Stimulated activated naive CD8-positive, alpha-beta T cell treated with anti-CD3 and anti-CD28 coated beads, Interleukin-15, Interleukin-2, amounts not matched to agents 100 U/mL and 50 U/mL, for 24 hours (primary cell): ENCODE measurements at regions not wholly inside any gene's neighbourhood (a gene's known extent, or its start where the extent isn't known, plus 50 kb on each side); places are given as distances from the start of the nearest gene placed in this dataset.
"Not testable (repeated sequence)": the region's sequence is repeated elsewhere in the genome, so short reads cannot be mapped to it uniquely, and the experiment has no call there.

Experiments
- ATAC-seq: fragments of 150-1000 bp; cut with Tn5 transposase; one replicate; pipeline ENCODE4 v1.10.0; 2021
- DNase-seq: peaks from one replicate; pipeline ENCODE4 v3.0.0; 2021

DNA sequence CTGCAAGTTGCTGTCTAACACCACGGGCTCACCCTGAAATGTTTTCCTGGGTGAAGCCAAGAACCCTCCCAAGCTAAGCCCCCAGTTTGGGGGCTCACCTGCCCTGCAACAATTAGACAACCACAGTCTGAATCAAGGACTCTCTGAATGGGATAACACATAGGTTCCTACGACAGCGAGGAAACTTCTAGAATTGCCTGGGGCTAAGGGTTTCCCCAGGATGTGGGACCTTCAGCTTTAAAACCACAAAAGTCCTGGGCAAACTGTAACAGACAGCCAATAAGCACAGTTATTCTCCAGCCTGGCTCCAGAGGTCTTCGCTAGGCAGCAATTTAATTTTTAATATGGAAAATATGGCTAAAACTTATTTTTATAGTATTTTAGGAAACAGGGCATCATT, 162.6 kb downstream of the PRKX start:
- DNase-seq (no peak), ATAC-seq (no peak)

DNA sequence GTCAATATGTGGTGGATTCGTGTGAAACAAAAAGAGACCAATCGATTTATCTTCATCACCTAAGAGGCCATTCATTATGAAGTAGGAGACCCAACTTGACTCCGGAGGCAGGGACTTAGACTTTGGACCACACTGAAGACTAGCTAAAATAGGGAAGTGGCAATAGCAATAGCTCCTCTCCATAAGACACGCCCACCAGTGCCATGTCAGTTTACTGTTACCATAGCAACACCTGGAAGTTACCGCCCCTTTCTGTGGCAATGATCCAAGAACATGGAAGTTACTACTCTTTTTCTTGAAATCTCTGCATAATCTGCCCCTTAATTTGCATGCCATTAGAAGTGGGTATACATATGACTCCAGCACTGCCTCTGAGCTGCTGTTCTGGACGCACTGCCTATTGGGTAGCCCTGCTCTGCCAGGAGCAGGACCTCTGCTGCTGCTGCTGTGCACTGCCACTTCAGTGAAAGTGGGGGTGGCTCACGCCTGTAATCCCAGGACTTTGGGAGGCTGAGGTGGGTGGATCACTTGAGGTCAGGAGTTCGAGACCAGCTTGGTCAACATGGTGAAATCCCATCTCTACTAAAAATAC, 163.2 kb downstream of the PRKX start:
- DNase-seq (no peak), ATAC-seq (no peak)

DNA sequence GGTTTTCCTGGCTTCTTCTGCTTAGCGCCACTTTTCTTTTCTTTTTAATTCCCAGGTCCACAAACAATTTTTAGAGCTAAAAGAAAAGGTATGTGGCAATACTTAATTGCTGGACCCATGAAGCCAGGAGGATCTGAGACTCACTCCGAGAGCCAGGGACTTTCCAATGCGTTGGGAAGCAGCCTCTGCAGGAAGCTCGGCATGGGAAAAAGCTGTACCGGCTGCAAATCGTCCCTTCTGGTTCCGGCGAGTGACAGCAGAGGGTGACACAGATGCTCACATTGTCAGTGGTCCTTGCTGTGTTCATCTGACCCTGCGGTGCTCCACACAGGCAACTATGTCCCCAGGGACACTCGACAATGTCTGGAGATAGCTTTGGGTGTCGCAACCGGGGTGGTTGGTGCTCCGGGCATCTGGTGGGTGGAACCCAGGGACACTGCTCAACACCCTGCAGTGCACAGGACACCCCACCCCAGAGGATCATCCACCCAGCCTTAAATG, 164.0 kb downstream of the PRKX start:
- no peak for DNase-seq
- no peak for ATAC-seq

DNA sequence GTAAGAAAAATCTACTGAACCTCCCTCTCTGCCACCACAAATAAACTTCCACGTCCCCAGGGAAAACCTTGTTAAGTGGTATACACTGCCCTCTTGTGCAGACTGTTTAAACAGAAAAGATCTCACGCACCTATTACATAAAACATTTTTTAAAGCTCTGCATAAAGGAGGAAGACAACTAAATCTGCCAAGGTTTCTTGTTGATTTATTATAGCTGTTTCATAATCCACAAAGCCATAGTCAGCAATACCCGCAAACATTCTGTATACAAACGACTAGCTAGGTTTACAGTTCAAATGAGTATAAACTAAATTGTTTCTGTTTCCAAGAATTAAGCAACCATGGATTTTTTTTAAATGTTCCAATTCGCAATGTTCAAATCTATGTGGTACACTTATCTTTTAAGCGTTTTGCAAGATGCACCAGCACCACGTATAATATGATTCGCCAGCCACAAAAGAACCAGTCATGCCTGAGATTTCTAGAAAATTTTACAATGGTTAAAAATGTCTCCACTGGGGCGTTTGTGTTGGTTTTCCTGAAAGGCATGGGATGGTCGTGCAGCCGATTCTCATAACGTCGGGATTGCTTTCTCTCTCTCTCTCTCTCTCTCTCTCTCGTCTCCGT, 164.6 kb downstream of the PRKX start:
- DNase-seq = no peak
- ATAC-seq = no peak

DNA sequence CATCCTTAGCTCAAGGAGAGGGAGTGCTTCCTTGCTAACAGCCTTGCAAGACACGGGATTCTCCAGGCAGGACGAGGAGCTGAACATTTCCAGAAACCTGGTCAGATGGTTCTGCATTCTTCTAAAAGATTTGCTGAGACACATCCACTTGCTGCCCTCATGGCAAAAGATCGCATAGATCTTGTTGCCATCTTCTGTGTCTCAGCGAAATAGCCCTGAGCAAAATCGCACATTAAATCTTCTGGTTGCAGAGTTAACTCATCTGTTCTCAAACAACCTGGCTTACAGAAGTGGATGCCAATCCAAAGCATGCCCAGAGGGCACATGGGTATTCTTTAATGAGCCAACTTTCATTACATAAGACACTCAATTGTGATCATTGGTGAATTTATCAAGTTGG, 167.5 kb downstream of the PRKX start:
- ATAC-seq (no peak), DNase-seq (no peak)

DNA sequence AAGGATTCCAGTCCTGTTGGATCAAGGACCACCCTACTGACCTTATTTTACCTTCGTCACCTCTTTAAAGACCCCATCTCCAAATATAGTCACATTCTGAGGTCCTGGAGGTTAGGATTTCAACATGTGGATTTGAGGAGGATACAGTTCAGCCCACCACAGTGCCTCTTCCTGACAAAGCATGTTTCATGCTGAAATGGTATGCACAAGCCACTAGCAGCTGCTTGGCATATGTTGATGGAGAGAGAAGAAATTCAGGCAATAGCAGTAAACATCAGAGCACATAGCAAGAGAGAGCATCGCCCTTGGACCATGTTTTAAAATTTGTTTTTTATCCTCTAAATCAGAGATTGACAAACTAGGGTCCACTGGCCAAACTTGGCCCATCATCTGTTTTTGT, 172.1 kb downstream of the PRKX start:
- DNase-seq (no peak), ATAC-seq (no peak)

DNA sequence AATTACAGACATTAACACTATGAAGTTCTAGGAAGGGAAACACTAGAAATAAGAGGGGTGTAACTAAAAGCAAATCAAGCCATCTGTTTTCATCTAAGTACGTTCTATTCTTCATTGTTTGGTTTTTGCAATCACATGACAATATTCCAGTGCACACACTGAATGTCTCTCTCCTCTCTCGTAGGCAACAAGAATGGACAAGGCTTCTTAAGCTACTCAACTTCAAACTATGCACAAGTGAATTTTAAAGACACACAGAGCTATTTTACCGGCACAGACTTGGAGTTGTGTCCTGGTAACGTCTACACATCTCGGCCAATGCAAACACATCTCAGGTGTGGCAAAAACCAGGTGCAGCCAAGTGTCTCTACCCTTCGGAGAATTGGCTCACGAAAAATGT, 173.3 kb downstream of the PRKX start:
- DNase-seq (no peak), ATAC-seq (no peak)

DNA sequence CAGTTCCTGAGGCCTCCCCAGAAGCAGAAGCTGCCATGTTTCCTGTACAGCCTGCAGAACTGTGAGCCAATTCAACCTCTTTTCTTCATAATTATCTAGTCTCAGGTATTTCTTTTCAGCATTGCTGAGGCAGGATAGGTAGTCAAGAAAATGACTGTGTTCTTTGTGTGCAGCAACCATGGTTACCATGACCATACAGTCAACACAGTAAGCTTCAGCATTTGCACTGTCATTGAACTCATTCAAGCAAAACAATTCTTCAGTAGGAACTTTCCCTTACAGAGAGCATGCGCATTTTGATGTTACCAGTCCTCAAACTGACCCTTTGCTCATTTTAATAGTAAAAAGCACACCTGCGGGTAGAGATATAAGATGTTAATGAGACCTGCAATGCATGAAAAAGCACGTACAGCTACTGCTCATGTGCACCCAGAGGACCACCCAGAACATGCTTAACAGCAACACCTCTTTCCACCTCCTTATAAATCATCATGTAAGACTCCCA, 180.8 kb downstream of the PRKX start:
- ATAC-seq = no peak

DNA sequence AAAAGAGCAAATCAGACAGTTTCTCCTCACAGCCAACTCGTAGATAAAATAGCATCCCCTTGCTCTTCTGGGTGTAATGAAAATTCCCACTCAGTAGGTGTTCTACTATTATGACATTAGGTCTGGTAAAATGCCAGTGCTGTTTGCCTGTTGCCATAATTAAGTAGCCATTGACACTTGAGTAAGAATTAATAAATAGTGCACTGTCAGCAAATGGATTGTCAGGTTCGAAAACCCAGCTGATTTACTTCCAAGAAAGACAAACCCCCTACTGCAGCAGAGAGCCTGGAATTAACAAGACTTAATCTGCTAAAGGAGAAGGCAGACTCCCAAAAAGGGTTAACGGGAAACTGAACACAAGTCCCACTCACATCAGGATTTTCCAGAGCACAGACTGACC, 182.0 kb downstream of the PRKX start:
- ATAC-seq, DNase-seq: not testable (repeated sequence)

More for the DNA sequence above, 180.8 kb downstream of the PRKX start:
- DNase-seq = no peak

DNA sequence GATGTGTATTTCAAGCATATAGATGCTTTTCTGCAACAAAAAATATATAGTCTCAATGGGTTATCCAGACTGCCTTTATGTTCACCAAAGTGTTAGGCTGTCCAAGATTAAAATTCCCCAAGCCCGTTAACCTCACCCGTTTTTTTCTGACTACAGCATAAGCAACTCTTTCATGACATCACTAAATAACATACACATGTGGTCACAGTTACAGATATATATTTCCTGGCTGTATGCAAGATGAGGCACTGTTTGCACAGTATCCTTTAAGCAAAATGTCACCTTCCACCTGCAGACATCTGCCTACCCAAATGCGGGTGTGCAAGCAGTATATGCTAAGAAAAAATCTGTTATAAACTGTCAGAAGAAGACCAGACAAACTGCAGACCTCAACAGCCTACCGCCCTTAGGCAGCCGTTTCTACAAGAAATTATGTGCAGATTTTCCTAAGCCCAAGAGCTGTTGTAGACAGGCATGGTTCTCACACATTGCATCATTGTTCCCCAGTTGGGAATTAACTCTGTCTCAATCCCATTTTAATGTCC, 183.1 kb upstream of the MXRA5 start:
- DNase-seq (no peak), ATAC-seq (no peak)

DNA sequence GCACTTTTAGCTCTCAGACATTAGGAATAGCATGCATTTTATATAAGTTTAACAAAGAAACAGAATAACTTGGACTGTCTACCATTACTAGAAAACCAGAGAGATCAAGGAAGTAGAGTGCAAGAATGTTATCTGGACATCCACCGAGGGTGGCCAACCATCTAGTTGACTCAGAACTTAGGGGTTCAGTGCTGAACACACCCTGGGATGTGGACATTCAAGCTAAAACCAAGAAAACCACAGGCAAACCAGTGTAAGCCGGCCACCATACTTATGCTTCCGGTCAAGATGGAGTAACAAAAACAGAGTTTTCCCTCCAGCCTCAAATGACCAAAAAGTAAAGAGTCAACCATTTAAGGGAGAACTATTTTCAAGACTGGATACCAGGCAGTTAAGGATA, 181.4 kb upstream of the MXRA5 start:
- no peak for ATAC-seq
- DNase-seq = no peak

DNA sequence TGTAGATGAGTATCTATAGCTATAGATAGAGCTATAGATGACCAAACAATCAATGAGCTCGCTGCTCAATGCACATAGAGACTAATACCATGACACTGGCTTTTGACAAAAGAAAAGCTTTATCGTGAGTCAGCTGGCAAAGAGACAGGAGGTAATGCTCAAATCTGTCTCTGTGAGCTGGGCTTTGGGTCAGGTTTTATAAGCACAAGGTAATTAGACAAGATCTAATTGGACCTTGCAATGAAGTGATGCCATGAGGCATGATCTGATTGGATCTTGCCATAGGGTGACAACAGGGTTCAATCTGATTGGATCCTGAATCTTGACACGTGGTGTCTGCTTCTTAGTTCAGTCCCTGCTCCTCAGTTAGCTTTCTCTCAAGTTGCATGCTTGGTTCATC, 180.7 kb upstream of the MXRA5 start:
- no peak for DNase-seq
- no peak for ATAC-seq

DNA sequence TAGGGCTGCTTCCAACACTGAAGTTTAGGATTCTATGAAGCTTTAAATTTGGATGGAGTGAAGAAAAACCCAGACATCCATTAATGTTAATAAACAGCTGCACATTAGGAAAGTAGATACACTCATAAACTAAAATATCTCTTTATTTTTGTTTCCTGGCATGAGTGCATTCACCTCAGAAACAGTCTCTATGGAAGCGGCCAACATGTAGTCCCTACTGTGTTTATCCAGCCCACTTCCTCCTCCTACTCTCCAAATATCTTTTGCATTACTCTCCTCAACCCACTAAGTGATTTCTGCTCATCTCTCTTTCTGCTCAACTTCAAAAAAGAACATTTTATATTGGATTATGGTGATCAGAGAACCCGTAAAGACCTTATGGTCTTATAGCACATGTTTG, 180.3 kb upstream of the MXRA5 start:
- DNase-seq = no peak
- ATAC-seq = no peak

DNA sequence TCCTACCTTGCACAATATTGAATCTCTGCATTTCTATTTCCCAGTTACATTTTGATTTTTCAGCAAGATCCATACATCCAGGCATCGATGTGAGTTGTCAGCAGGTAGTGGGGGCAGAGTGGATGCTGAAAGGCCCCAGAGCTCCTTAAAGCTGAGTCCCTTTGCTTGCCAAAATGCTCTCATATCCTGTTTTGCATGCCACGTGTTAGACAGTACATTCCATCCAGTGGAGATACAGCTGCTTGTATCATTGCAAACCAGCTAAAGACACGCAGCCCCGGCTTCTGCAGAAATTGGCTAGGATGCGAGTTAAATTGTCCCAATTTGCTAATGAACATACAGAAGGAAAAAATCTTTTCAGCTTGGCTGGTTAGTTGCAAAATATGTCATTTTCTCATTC, 179.6 kb upstream of the MXRA5 start:
- DNase-seq (no peak), ATAC-seq (no peak)

DNA sequence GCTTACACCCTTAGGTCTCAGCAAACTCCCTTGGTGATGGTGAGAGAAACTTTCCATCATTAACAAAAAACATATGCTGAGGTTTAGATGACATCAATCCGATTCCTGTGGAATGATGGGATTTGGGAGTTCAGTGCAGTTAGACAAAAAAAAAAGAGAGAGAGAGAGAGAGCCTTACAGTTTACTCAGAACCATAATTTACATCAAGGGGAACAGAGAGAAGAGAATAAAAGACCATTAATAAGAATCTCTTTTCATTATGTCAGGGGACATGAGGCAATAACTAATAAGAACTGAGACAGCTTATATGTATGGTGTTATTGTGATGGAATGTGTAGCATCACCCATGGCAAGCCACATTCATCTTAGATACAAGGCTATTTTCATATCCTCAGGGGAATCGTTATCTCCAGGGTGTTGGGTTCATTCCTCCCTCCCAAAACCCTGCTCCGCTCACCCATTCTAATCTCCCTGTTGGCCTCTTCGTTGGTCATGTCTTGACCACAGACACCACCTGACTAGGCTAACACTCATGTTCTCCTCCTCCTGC, 175.7 kb upstream of the MXRA5 start:
- DNase-seq = no peak
- ATAC-seq = no peak

DNA sequence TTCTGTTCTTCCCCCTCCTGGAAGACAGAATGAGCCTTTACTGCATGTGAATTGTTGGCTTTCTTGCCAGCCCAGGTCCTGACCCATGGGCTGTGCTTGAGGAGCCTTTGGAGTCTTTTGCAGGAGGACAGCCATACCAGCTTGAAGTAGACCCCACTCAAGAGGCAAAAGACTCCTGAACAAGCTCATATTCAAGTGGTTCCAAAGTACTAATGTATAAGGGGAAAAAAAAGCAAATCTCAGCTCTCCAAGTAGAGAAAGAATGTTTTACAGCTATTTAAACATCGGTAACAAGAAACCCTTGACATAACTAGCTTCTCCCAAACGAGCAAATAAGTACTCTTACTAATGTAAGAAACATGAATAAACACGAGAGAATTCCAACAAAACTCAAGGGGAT, 174.9 kb upstream of the MXRA5 start:
- DNase-seq = no peak
- ATAC-seq = no peak

DNA sequence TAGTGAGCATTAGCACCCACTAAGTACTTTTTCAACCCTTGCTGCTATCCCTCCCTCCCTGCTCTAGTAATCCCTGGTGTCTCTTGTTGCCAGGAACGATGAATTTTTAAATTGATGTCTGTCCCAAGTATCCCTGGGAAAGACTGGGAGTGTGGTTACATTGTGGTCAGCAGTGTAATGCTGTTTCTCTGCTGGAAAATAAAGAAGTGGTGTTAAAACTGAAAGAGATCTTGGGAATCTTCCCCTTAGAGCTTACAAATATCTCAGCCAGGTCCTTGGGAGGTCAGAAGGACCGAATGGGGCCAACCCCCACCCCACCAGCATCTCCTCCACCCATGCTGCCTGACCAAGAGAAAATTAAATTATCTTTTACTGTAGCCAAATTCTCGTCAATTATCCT, 174.5 kb upstream of the MXRA5 start:
- DNase-seq (no peak), ATAC-seq (no peak)

DNA sequence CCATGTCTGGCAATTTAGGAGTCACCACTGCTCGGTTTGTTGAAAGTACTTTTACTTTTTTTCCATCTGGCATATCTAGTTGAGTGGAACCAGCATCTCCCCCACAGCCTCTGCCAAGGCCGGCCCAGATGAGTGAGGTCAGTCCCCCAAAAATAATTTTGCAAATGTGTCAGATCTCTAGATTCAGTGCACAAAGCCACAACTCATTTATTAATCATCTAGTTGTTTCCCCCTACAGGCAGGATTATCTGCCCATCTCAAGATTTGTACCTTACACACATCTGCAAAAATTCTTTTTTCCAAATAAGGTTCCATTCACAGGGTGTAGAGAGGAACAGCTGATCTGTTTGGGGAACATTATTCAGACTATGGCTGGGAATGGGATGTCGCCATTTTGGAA, 174.0 kb upstream of the MXRA5 start:
- no peak for ATAC-seq
- no peak for DNase-seq

DNA sequence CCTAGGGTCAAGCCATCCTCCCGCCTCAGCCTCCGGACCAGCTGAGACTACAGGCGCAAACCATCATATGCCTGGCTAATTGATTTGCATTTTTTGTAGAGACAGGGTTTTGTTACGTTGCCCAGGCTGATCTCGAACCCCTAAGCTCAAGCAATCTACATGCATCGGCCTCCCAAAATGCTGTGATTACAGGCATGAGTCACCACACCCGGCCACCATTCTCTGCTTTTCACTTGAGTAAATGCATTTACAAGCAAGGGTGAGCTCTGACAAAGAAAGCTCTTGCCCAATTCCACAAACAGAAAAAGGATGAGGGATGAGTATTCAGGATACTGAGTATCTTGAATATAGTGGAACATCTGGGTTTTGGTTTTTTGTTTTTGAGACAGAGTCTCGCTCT, 172.9 kb upstream of the MXRA5 start:
- not testable (repeated sequence) for ATAC-seq, DNase-seq

DNA sequence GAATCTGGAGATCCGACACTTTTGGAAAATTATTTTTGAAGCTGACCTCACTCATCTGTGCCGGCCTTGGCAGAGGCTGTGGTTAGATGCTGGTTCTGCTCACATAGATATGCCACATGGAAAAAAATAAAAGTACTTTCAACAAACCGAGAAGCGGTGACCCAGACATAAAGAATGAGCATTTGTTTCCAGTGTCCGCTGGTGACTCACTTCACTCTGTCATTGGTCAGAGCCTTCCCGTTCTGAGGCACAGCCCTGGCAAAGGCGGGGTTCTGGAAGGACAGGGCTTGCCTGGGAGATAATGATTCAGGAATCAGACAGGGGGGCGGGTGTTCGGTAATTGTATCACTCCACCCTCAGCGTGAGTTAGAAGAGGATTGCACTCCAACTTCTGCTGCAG, 172.4 kb upstream of the MXRA5 start:
- ATAC-seq (no peak), DNase-seq (no peak)

DNA sequence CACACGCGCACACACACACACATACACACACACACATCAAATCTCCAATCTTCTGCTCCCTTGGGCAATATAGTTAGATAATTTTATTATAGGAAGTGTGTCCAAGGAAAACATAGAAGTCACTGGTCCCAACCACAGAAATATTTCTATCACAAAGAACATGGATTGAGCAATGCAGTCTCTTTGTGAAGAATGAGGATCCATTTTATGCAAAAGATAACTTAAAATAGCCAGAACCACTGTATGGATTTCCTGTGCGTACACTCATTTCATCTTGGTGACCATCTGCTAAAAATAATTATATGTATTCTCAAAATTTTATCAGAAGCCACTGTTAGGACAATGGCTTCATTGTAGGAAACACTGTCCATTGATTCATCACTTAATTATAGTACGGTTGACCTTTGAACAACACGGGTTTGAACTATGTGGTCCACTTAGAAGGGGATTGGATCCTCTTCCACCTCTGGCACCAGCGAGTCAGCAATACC, 169.6 kb upstream of the MXRA5 start:
- no peak for ATAC-seq
- no peak for DNase-seq

DNA sequence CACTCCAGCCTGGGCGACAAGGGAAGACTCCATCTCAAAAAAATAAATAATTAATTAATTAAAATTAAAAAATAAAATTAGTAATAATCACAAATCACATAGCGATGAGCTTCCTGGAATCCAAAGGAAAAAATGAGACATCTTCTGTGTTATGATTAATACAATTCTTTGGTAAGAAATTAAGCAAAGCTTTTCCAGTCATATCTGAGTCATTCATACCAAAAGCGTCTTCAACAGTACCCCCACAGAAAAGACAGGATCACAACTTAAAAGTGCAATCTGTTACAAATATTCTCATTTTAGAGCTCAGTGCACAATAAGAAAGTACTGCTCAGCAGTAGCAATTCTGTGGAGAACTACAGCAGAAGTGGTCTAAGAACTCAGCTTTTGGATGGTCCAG, 168.5 kb upstream of the MXRA5 start:
- no peak for ATAC-seq
- DNase-seq = no peak

DNA sequence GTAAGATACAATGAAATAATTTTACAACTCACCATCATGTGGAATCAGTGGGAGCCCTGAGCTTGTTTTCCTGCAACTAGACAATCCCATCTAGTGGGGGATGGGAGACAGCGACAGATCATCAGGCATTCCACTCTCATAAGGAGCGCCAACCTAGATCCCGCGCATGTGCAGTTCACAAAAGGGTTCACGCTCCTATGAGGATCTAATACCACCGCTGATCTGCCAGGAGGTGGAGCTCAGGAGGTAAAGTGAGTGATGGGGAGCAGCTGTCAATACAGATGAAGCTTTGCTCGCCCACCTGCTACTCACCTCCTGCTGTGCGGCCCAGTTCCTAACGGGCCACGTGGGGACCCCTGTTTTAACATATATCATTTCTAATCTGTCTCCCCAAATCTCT, 165.7 kb upstream of the MXRA5 start:
- not testable (repeated sequence) for ATAC-seq
- peak; percentile 2 for DNase-seq
